ENCODE measurements at regions not wholly inside any gene's neighbourhood (a gene's known extent, or its start where the extent isn't known, plus 50 kb on each side); places are given as distances from the start of the nearest gene placed in this dataset.

DNA sequence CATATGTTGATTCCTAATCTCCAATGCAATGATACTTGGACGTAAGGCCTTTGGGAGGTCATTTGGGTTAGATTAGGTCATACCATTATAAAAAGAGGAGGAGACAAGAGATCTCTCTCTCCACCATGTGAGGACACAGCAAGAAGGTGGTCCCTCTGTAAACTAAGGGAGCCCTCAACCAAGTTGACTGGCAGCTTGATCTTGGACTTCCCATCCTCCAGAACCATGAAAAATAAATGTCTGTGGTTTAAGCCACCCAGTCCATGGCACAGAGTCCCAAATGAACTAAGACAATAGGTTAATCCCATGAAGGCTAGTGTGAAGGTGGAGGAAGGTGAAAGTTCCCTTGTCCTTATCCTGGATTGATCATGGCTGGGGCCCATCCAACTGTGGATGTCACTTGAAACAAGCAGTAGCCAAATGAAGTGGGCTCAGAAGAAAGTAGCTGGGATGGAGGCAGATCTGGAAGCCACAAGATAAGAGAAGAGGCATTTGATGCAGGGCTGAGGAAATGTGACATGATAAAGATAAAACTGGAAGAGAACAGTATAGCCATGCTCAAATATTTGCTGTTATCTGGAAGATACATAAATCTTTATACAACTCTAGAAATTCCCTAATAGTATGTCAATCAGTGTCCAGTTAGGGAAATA, 99.9 kb downstream of the BANF2 start:
- no peak for TF ChIP-seq EZH2 (IDR thresholded peaks at IDR 0.05; ENCODE audit: insufficient read depth, poor library complexity, severe bottlenecking)
- no peak for TF ChIP-seq EZH2phosphoT487 (IDR thresholded peaks at IDR 0.05; ENCODE audit: insufficient read depth, low read depth)
